DND-41 (cell line): ENCODE measurements at regions not wholly inside any gene's neighbourhood (a gene's known extent, or its start where the extent isn't known, plus 50 kb on each side); places are given as distances from the start of the nearest gene placed in this dataset.

Experiments used
- ATAC-seq: fragments of 200-7000 bp; cut with Tn5 transposase; 3 replicates; pipeline ENCODE4 v1.9.1; 2021; ENCODE audit warnings: low read depth; ENCODE audit not compliant: insufficient read depth
- DNase-seq: peaks from one replicate; pipeline ENCODE4 v3.0.0-alpha.2; 2020
- H2AFZ ChIP-seq: 2 replicates; pipeline ENCODE4 v1.6.0; 2012; ENCODE audit warnings: low read depth, low read length
- H3K27ac ChIP-seq: 2 replicates; pipeline ENCODE4 v1.5.1; 2012; ENCODE audit warnings: low read length, inconsistent platforms
- H3K27me3 ChIP-seq: fragments of 200-600 bp; sonication (generic); 2 replicates; pipeline ENCODE4 v1.6.0; 2012; ENCODE audit warnings: low read length, mild to moderate bottlenecking, inconsistent platforms; ENCODE audit not compliant: insufficient read depth, poor library complexity
- H3K36me3 ChIP-seq: 2 replicates; pipeline ENCODE4 v1.5.1; 2012; ENCODE audit warnings: low read length, inconsistent platforms; ENCODE audit not compliant: insufficient read depth
- H3K4me1 ChIP-seq: 2 replicates; pipeline ENCODE4 v1.5.1; 2012; ENCODE audit warnings: mild to moderate bottlenecking, low read length; ENCODE audit not compliant: insufficient read depth
- H3K4me2 ChIP-seq: 2 replicates; pipeline ENCODE4 v1.6.0; 2012; ENCODE audit warnings: mild to moderate bottlenecking, moderate library complexity, low read length, inconsistent platforms; ENCODE audit not compliant: insufficient read depth
- H3K4me3 ChIP-seq, 2 experiments: fragments of 200-600 bp in 1 of 2; shearing (Covaris generic) in 1 of 2; 2 replicates each; pipeline ENCODE4 v1.5.1; 2012 to 2016; ENCODE audit warnings: inconsistent platforms in 2 of 2, low read length in 2 of 2, mild to moderate bottlenecking in 2 of 2, low read depth in 1 of 2, moderate library complexity in 1 of 2
- H3K79me2 ChIP-seq: 2 replicates; pipeline ENCODE4 v1.6.0; 2012; ENCODE audit warnings: low read length, inconsistent platforms; ENCODE audit not compliant: insufficient read depth
- H3K9ac ChIP-seq: 2 replicates; pipeline ENCODE4 v1.6.0; 2012; ENCODE audit warnings: low read depth, mild to moderate bottlenecking, inconsistent platforms, low read length, moderate library complexity
- H3K9me3 ChIP-seq: 2 replicates; pipeline ENCODE4 v1.5.1; 2012; ENCODE audit warnings: low read length, moderate library complexity, mild to moderate bottlenecking, inconsistent platforms; ENCODE audit not compliant: insufficient read depth, severe bottlenecking
- H4K20me1 ChIP-seq: 2 replicates; pipeline ENCODE4 v1.6.0; 2012; ENCODE audit warnings: low read length; ENCODE audit not compliant: insufficient read depth
- EZH2 ChIP-seq: IDR thresholded peaks from 3 replicates; pipeline ENCODE4 v1.6.1; 2012; ENCODE audit warnings: borderline replicate concordance, low read depth, mild to moderate bottlenecking, moderate library complexity, low read length, inconsistent platforms; ENCODE audit not compliant: severe bottlenecking
- TF ChIP-seq, protein P1 (sequence below): IDR thresholded peaks from 2 replicates; pipeline ENCODE4 v1.5.1; 2012; ENCODE audit warnings: borderline replicate concordance, low read length, moderate library complexity, mild to moderate bottlenecking; ENCODE audit not compliant: poor library complexity, severe bottlenecking; ENCODE audit errors: extremely low read depth

- DNase-seq (no peak), ATAC-seq (peak; percentile 9; the same call in 2 of the 3 replicates)
- H3K9ac ChIP-seq, result peak overlapping the region; percentile 56
- TF ChIP-seq EZH2, result no peak
- TF ChIP-seq, protein P1, sequence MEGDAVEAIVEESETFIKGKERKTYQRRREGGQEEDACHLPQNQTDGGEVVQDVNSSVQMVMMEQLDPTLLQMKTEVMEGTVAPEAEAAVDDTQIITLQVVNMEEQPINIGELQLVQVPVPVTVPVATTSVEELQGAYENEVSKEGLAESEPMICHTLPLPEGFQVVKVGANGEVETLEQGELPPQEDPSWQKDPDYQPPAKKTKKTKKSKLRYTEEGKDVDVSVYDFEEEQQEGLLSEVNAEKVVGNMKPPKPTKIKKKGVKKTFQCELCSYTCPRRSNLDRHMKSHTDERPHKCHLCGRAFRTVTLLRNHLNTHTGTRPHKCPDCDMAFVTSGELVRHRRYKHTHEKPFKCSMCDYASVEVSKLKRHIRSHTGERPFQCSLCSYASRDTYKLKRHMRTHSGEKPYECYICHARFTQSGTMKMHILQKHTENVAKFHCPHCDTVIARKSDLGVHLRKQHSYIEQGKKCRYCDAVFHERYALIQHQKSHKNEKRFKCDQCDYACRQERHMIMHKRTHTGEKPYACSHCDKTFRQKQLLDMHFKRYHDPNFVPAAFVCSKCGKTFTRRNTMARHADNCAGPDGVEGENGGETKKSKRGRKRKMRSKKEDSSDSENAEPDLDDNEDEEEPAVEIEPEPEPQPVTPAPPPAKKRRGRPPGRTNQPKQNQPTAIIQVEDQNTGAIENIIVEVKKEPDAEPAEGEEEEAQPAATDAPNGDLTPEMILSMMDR, result no peak
- peak overlapping the region; percentile 93 for H3K27ac ChIP-seq
- H3K4me2 ChIP-seq, result peak overlapping the region; percentile 35; the same call in 1 of the 2 replicates
- H3K79me2 ChIP-seq, result no peaks in the 10 kb centered on the region
- no peaks in the 10 kb centered on the region for H3K36me3 ChIP-seq
- H3K27me3 ChIP-seq, result no peaks in the 10 kb centered on the region
- no peaks in the 10 kb centered on the region for H4K20me1 ChIP-seq
- H3K9me3 ChIP-seq, result no peaks in the 10 kb centered on the region
- no peak overlapping the region for H2AFZ ChIP-seq
- no peak overlapping the region for H3K4me3 ChIP-seq
- H3K4me1 ChIP-seq, result peaks cover 97% of the 10 kb centered on the region
These were observed 220.2 kb upstream of the CD96 start for GRCh38 chr3:111321786-111322185.

GRCh38 chr3:111323019-111323418, 219.0 kb upstream of the CD96 start:
- H3K4me1 ChIP-seq, result peaks cover 95% of the 10 kb centered on the region
- TF ChIP-seq, protein P1, result no peak
- TF ChIP-seq EZH2, result no peak
- peak overlapping the region; percentile 60 for H2AFZ ChIP-seq
- H3K36me3 ChIP-seq, result no peaks in the 10 kb centered on the region
- no peaks in the 10 kb centered on the region for H4K20me1 ChIP-seq
- ATAC-seq (peak; percentile 15; the same call in 1 of the 3 replicates), DNase-seq (peak; percentile 47)
- H3K4me2 ChIP-seq, result peak overlapping the region; percentile 59
- no peaks in the 10 kb centered on the region for H3K9me3 ChIP-seq
- H3K9ac ChIP-seq, result peak overlapping the region; percentile 56
- H3K27me3 ChIP-seq, result no peaks in the 10 kb centered on the region
- no peaks in the 10 kb centered on the region for H3K79me2 ChIP-seq
- H3K27ac ChIP-seq, result peak overlapping the region; percentile 93
- no peak overlapping the region for H3K4me3 ChIP-seq

GRCh38 chr3:111324151-111324550, 217.8 kb upstream of the CD96 start:
- peak overlapping the region; percentile 59 for H3K4me2 ChIP-seq
- TF ChIP-seq EZH2, result no peak
- TF ChIP-seq, protein P1, result no peak
- peak overlapping the region; percentile 93 for H3K27ac ChIP-seq
- H3K36me3 ChIP-seq, result no peaks in the 10 kb centered on the region
- H3K4me1 ChIP-seq, result peaks cover 84% of the 10 kb centered on the region
- peak overlapping the region; percentile 60 for H2AFZ ChIP-seq
- no peaks in the 10 kb centered on the region for H3K27me3 ChIP-seq
- H3K9ac ChIP-seq, result peak overlapping the region; percentile 56
- ATAC-seq, result peak; percentile 53
- H3K4me3 ChIP-seq, result peak overlapping the region in 1 of 2 experiments; percentile 25; a peak in 2 of 4 replicates
- no peaks in the 10 kb centered on the region for H3K79me2 ChIP-seq
- H3K9me3 ChIP-seq, result no peaks in the 10 kb centered on the region
- no peak for DNase-seq
- no peaks in the 10 kb centered on the region for H4K20me1 ChIP-seq

- Histone ChIP-seq H3K4me1 (peaks cover 79% of the 10 kb centered on the region), H3K4me3 (peak overlapping the region in 1 of 2 experiments; percentile 25; a peak in 2 of 4 replicates), H3K36me3 (no peaks in the 10 kb centered on the region), H3K79me2 (no peaks in the 10 kb centered on the region), H4K20me1 (no peaks in the 10 kb centered on the region), H3K27me3 (no peaks in the 10 kb centered on the region), H3K9ac (peak overlapping the region; percentile 56), H3K27ac (peak overlapping the region; percentile 93), H3K9me3 (no peaks in the 10 kb centered on the region), H3K4me2 (peak overlapping the region; percentile 59), H2AFZ (peak overlapping the region; percentile 60)
- DNase-seq (peak; percentile 51), ATAC-seq (peak; percentile 74)
- TF ChIP-seq, protein P1, result no peak
These were observed 217.4 kb upstream of the CD96 start for GRCh38 chr3:111324645-111325044.
